HG03045 (cell line): ENCODE measurements at regions not wholly inside any gene's neighbourhood (a gene's known extent, or its start where the extent isn't known, plus 50 kb on each side); places are given as distances from the start of the nearest gene placed in this dataset.
"Not testable (repeated sequence)": the region's sequence is repeated elsewhere in the genome, so short reads cannot be mapped to it uniquely, and the experiment has no call there.

Experiments used
- ATAC-seq: cut with Tn5 transposase; IDR thresholded peaks from one replicate; pipeline ENCODE4 v1.9.1; 2021; ENCODE audit warnings: mild to moderate bottlenecking, moderate library complexity; ENCODE audit not compliant: unreplicated experiment

- ATAC-seq = no peak
These were observed 353.6 kb upstream of the ID2 start for GRCh38 chr2:8328217-8328616.

DNA sequence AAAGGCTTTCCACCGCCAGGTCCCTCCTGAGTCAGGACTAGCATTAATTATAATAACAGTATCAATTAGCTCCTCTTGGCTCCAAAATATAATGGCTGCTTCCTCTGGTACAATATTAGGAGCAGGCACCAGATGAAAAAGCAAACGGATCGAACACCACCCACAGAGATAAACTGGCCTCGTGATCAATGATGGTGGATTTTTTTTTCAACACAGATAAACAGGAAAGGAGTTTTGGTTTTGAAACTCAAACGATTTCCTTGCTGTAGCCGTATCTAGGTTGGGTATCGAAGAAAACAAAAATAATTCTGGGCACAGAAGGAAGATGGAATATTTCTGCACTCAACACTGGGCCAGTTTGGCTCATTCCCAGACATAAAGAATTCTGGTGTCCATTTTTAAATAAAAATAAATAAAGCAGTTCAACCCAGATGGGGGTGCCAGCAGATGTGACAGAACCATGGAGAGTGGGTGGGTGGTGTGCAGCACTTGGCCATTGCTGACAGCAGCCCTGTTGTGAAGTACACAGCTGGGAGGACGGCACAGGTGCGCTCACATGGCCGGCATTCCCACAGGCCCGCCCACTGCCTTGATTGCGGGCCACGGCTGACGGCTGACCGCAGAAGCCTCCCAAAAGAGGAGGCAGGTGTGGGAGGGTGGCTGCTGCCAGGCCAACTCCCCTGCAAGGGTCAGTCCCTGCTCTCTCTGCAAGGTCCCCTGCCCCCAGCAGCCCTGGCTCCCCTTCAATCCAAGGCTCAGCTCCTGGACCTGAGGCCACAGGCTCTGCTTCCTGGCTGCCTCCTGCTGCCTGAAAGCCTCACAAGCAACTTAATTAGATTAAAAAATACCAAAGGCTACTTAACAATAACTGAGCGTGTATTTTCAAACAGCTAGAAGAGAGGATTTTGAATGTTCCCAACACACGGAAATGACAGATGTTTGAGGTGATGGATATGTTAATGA is 351.9 kb upstream of the ID2 start:
- ATAC-seq = no peak

GRCh38 chr2:8331068-8331467 is 350.8 kb upstream of the ID2 start:
- ATAC-seq = no peak

GRCh38 chr2:8332646-8333045 is 349.2 kb upstream of the ID2 start:
- no peak for ATAC-seq

DNA sequence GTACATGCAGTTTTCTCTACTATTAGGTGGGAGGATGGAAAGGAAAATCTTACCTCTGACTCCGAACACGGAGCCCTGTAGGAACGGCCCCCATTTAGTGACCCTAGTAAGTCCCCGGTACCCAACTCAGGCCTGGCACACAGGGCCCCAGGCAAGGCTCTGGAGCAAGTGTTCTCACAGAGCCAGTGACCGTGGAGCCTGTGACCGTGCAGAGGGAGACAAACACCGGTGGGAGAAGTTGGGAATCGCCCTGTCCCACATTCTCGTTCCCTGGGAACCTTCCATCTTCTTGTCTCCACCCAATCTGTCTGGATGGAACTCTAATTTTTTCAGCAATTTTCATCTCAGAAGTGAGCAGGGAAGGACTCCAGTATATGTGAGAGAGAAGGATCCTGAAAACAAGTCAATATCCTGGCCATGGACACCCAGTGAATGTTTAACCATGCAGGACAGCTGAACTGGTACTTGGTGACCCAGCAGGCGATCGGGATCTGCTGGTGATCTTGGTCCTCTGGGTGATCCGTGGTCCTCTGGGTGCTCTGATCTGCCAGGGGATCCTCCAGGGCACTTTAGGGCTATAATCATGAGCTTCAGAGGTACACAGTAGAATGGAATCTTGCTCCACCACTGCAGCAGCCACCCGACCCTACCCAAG is 348.6 kb upstream of the ID2 start:
- no peak for ATAC-seq

DNA sequence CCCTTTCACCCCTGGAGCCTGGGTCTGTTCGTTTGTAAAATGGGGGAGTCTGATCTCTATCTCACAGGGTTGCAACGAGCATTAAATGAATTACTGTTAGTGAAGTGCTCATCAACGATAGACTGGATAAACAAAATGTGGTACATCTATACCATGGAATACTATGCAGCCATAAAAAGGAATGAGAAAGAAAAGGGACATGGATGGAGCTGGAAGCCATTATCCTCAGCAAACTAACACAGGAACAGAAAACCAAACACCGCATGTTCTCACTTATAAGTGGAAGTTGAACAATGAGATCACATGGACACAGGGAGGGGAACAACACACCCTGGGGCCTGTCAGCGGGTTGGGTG is 348.0 kb upstream of the ID2 start:
- not testable (repeated sequence) for ATAC-seq

DNA sequence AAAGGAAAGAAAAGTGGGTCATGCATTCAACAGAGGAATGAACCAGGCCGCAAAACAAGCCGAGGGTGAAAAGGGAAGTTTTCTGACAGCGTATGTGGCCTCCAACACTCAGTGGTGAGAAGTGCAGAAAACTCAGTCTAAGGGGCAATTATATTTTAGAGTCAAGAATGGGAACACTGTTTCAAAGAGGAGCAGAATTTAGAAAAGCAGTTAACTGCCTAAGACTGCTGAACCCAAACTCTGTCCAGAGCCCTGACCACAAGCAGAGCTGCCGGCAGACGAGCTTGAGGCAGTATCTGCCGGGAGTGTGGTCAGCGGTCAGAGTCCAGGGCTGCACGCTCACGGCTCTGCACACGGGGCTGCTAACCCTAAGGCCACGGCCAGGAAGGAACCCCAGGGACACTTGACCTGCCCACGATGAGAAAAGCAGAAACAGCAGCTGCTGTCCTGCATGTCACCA is 347.0 kb upstream of the ID2 start:
- ATAC-seq = no peak

DNA sequence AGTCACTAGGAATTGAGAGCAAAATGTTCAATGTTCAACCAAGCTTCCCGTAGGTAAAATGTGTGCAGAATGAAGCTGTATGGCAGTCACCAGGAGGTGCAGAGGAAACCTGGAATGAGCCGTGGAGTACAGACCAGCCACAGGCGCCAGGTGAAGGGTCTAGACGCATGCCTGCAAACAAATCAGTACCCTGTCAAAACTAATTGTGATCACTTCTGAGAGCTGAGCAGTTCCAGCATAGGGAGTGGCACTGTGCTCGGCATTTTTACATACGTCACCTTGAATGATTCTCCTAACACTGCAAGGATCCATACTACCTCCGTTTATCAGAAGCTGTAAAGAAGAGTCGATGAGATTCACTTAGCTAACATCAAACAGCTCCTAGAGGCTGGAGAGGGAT is 346.1 kb upstream of the ID2 start:
- ATAC-seq = no peak

- no peak for ATAC-seq
These were observed 344.5 kb upstream of the ID2 start for GRCh38 chr2:8337321-8337720.

DNA sequence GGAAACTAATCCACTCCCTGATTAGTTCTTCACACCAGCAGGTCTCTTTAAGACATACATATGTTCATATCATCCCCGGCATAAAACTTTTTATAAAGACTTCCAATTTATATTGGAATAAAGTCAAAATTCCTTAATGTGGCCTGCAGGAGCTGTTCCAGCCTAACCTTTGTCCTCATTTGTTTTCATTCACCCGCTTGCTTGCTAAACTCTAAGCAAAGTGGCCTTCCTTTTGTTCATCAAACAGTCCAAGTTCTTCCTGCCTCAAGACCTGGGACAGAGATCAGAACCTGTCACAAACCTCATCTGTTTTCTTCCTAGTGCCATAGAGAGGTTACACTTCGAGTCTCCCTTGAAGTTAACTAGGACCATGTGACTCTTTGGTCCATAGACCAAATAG is 339.4 kb upstream of the ID2 start:
- no peak for ATAC-seq

GRCh38 chr2:8343031-8343430 is 338.8 kb upstream of the ID2 start:
- no peak for ATAC-seq

- ATAC-seq = no peak
These were observed 337.4 kb upstream of the ID2 start for GRCh38 chr2:8344144-8345097.

DNA sequence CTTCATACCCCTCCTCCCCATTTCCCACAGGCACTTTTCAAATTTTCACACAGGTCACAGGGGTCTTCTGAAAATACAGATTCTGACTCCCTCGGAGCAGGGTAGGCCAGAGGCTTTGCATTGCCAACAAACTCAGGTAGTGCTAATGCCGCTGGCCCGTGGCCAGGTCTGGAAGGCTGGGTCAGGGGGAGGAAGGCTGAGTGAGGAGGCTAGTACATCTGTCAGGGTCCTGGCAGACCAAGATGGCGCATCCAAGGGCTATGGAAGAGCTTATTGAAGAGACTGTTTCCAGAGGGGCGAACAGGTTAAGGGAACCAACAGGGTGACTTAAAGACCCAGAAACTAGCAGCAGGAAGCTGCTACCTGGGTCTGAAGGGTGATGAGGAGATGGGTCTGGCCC is 336.7 kb upstream of the ID2 start:
- no peak for ATAC-seq

- ATAC-seq = no peak
These were observed 335.6 kb upstream of the ID2 start for GRCh38 chr2:8346208-8346607.

- no peak for ATAC-seq
These were observed 335.0 kb upstream of the ID2 start for GRCh38 chr2:8346706-8347430.

- not testable (repeated sequence) for ATAC-seq
These were observed 332.9 kb upstream of the ID2 start for GRCh38 chr2:8348911-8349310.

GRCh38 chr2:8352296-8352695 is 329.6 kb upstream of the ID2 start:
- no peak for ATAC-seq

GRCh38 chr2:8352989-8353388 is 328.9 kb upstream of the ID2 start:
- no peak for ATAC-seq

GRCh38 chr2:8355102-8355859 is 326.6 kb upstream of the ID2 start:
- ATAC-seq = no peak
